Thoracic aorta (tissue), 2 donors: ENCODE measurements at regions not wholly inside any gene's neighbourhood (a gene's known extent, or its start where the extent isn't known, plus 50 kb on each side); places are given as distances from the start of the nearest gene placed in this dataset.

ENCODE experiments used
- ATAC-seq: fragments of 150-250 bp; one replicate; pipeline ENCODE4 v1.8.0; 2017; ENCODE audit warnings: low read depth; ENCODE audit not compliant: insufficient number of reproducible peaks, low FRiP score
- DNase-seq: peaks from one replicate; pipeline ENCODE4 v3.0.0-alpha.2; 2020; ENCODE audit warnings: low spot score
- H3K27ac ChIP-seq, 2 donors: fragments of 200-600 bp; sonication (generic); 1 replicate in 1 of 2; 2 replicates in 1 of 2; pipeline ENCODE4 v1.5.1; 2016; ENCODE audit warnings: mild to moderate bottlenecking in 2 of 2, moderate library complexity in 2 of 2
- H3K27me3 ChIP-seq: fragments of 200-600 bp; sonication (generic); replicated peaks from 2 replicates; pipeline ENCODE4 v1.6.0; 2016; ENCODE audit warnings: mild to moderate bottlenecking; ENCODE audit not compliant: insufficient read depth
- H3K36me3 ChIP-seq: fragments of 200-600 bp; sonication (generic); one replicate; pipeline ENCODE4 v1.5.1; 2016
- H3K4me1 ChIP-seq, 2 donors: fragments of 200-600 bp; sonication (generic); 1 replicate in 1 of 2; 2 replicates in 1 of 2; pipeline versions ENCODE4 v1.5.1 to v1.6.0; 2016; ENCODE audit warnings: low read depth in 2 of 2, mild to moderate bottlenecking in 1 of 2; ENCODE audit not compliant: control insufficient read depth in 1 of 2
- H3K4me3 ChIP-seq: fragments of 200-600 bp; sonication (generic); 2 replicates; pipeline ENCODE4 v1.5.1; 2016; ENCODE audit warnings: mild to moderate bottlenecking
- H3K9me3 ChIP-seq: fragments of 200-600 bp; sonication (generic); 2 replicates; pipeline ENCODE4 v1.5.1; 2016
- TF ChIP-seq, protein P1 (sequence below): fragments of 200-600 bp; sonication (generic); IDR thresholded peaks from one replicate; pipeline ENCODE4 v1.5.1; 2019; ENCODE audit warnings: antibody characterized with exemption

GRCh38 chr2:41405441-41405840 lies 642.4 kb upstream of the PKDCC start:
- TF ChIP-seq, protein P1, sequence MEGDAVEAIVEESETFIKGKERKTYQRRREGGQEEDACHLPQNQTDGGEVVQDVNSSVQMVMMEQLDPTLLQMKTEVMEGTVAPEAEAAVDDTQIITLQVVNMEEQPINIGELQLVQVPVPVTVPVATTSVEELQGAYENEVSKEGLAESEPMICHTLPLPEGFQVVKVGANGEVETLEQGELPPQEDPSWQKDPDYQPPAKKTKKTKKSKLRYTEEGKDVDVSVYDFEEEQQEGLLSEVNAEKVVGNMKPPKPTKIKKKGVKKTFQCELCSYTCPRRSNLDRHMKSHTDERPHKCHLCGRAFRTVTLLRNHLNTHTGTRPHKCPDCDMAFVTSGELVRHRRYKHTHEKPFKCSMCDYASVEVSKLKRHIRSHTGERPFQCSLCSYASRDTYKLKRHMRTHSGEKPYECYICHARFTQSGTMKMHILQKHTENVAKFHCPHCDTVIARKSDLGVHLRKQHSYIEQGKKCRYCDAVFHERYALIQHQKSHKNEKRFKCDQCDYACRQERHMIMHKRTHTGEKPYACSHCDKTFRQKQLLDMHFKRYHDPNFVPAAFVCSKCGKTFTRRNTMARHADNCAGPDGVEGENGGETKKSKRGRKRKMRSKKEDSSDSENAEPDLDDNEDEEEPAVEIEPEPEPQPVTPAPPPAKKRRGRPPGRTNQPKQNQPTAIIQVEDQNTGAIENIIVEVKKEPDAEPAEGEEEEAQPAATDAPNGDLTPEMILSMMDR = no peak
- Histone ChIP-seq H3K36me3 (no peaks in the 10 kb centered on the region), H3K9me3 (no peaks in the 10 kb centered on the region), H3K4me3 (no peak overlapping the region), H3K27me3 (no peaks in the 10 kb centered on the region), H3K4me1 (peaks cover 0 to 5% of the 10 kb centered on the region in 2 donors), H3K27ac (no peak overlapping the region)
- ATAC-seq (no peak), DNase-seq (no peak)

DNA sequence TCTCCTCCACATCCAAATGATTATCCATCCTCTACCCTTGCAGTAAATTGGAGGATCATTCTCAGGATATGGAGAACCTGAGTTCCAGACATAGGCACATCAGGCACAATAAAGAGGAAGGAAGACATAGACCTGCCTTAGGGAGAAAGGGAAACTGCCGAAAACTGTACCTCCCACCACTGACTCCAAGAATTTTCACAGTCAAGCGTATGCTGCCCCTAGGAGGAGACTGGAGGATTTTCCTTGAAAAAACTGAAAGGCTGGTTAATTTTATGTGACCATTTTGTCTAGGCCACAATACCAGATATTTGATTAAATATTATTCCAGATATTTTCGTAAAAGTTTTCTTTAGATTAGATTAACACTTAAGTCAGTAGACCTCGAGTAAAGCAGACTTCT lies 638.5 kb upstream of the PKDCC start:
- H3K9me3 ChIP-seq = no peaks in the 10 kb centered on the region
- no peak for DNase-seq
- TF ChIP-seq, protein P1 = no peak
- no peak overlapping the region for H3K4me3 ChIP-seq
- no peaks in the 10 kb centered on the region for H3K36me3 ChIP-seq
- H3K4me1 ChIP-seq = peaks cover 0 to 5% of the 10 kb centered on the region in 2 donors
- ATAC-seq = no peak
- no peak overlapping the region for H3K27ac ChIP-seq
- H3K27me3 ChIP-seq = no peaks in the 10 kb centered on the region

GRCh38 chr2:41410011-41410410 lies 637.8 kb upstream of the PKDCC start:
- DNase-seq = no peak
- Histone ChIP-seq H3K4me1 (peaks cover 0 to 5% of the 10 kb centered on the region in 2 donors), H3K9me3 (no peaks in the 10 kb centered on the region), H3K27ac (no peak overlapping the region), H3K4me3 (no peak overlapping the region), H3K36me3 (no peaks in the 10 kb centered on the region), H3K27me3 (no peaks in the 10 kb centered on the region)
- no peak for ATAC-seq
- TF ChIP-seq, protein P1 = no peak

DNA sequence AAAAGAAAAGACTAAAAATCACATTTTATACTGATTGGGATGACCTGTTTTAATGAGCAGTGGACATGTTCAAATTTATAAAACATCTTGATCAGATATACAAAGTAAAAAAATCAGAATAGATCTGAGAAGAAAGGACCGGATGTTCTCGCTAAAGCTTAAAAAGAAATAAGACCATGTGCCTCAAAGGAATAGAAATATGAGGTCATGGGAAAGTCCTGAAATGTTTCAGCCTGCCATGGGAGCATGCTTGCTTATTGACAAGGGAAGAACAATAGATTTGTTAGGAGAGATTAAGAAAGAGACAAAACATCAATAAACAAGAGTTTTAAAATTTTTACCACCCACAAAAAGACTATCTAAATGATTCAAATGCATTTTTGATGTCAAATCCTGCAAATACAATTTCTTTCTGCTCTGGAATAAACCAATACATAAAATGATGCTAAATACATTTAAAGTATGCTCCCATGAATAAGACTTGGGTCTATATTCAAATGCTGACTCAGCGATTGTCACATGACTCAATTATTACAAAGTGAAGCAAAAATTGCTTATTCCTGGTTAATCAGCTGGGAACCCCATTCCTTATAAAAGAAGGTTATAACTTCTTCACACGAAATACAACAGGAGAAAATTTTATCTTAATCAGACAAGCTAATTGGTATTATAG lies 633.9 kb upstream of the PKDCC start:
- no peak overlapping the region for H3K27ac ChIP-seq
- DNase-seq = no peak

GRCh38 chr2:41414486-41415230 lies 633.2 kb upstream of the PKDCC start:
- Histone ChIP-seq H3K36me3 (no peaks in the 10 kb centered on the region), H3K4me3 (no peak overlapping the region), H3K9me3 (no peaks in the 10 kb centered on the region), H3K27ac (no peak overlapping the region), H3K4me1 (no peaks in the 10 kb centered on the region), H3K27me3 (no peaks in the 10 kb centered on the region)
- TF ChIP-seq, protein P1 = peak; percentile 41
- no peak for DNase-seq
- no peak for ATAC-seq

More for the DNA sequence above, 633.9 kb upstream of the PKDCC start:
- ATAC-seq = no peak
- Histone ChIP-seq H3K27me3 (no peaks in the 10 kb centered on the region), H3K4me3 (no peak overlapping the region), H3K9me3 (no peaks in the 10 kb centered on the region), H3K4me1 (no peaks in the 10 kb centered on the region), H3K36me3 (no peaks in the 10 kb centered on the region)
- TF ChIP-seq, protein P1 = no peak
